Gastroesophageal sphincter (tissue), 4 donors: ENCODE measurements at regions not wholly inside any gene's neighbourhood (a gene's known extent, or its start where the extent isn't known, plus 50 kb on each side); places are given as distances from the start of the nearest gene placed in this dataset.

Experiments
- ATAC-seq: fragments of 150-250 bp; one replicate; pipeline ENCODE4 v1.9.1; 2016; ENCODE audit warnings: mild to moderate bottlenecking, moderate library complexity
- H3K27ac ChIP-seq, 4 donors: fragments of 200-600 bp; sonication (generic) in 3 of 4; 1 replicate in 3 of 4; 2 replicates in 1 of 4; pipeline ENCODE4 v1.5.1; 2016 to 2019
- H3K27me3 ChIP-seq: fragments of 200-600 bp; sonication (generic); one replicate; pipeline ENCODE4 v1.5.1; 2019
- H3K36me3 ChIP-seq, 2 donors: fragments of 200-600 bp; sonication (generic); one replicate each; pipeline ENCODE4 v1.5.1; 2019; ENCODE audit warnings: control low read depth in 1 of 2
- H3K4me1 ChIP-seq, 3 donors: fragments of 200-600 bp; sonication (generic); 1 replicate in 2 of 3; 2 replicates in 1 of 3; pipeline ENCODE4 v1.5.1; 2016 to 2019; ENCODE audit warnings: control low read depth in 2 of 3
- H3K4me3 ChIP-seq, 2 donors: fragments of 200-600 bp; sonication (generic); one replicate each; pipeline ENCODE4 v1.5.1; 2019; ENCODE audit warnings: mild to moderate bottlenecking in 1 of 2, moderate library complexity in 1 of 2
- H3K9me3 ChIP-seq, 3 donors: fragments of 200-600 bp; sonication (generic); one replicate each; pipeline ENCODE4 v1.5.1; 2017 to 2019; ENCODE audit warnings: control low read depth in 2 of 3
- EP300 ChIP-seq: sonication (generic); formaldehyde crosslinking; IDR thresholded peaks from one replicate; pipeline ENCODE4 v1.6.1; 2017; ENCODE audit warnings: antibody characterized with exemption, mild to moderate bottlenecking
- POLR2A ChIP-seq, 2 donors: fragments of 450-650 bp; IDR thresholded peaks; one replicate each; pipeline ENCODE4 v1.6.1; 2017; ENCODE audit warnings: antibody characterized with exemption in 2 of 2, mild to moderate bottlenecking in 2 of 2, moderate library complexity in 1 of 2
- POLR2AphosphoS5 ChIP-seq: sonication (generic); formaldehyde crosslinking; IDR thresholded peaks from one replicate; pipeline ENCODE4 v1.6.1; 2017; ENCODE audit warnings: antibody characterized with exemption
- WGBS, 2 donors: methylation state at CpG; one replicate each; pipeline ENCODE4 v1.1.5; 2018; ENCODE audit warnings: low coverage in 1 of 2; 5-methylcytosine and 5-hydroxymethylcytosine counted together
- TF ChIP-seq, protein P1 (sequence below), 4 experiments: fragments of 200-600 bp in 2 of 4; fragments of 450-650 bp in 2 of 4; sonication (generic) in 1 of 4; IDR thresholded peaks; one replicate each; pipeline ENCODE4 v1.5.1; 2017 to 2019; ENCODE audit warnings: antibody characterized with exemption in 4 of 4, mild to moderate bottlenecking in 2 of 4, moderate library complexity in 2 of 4

DNA sequence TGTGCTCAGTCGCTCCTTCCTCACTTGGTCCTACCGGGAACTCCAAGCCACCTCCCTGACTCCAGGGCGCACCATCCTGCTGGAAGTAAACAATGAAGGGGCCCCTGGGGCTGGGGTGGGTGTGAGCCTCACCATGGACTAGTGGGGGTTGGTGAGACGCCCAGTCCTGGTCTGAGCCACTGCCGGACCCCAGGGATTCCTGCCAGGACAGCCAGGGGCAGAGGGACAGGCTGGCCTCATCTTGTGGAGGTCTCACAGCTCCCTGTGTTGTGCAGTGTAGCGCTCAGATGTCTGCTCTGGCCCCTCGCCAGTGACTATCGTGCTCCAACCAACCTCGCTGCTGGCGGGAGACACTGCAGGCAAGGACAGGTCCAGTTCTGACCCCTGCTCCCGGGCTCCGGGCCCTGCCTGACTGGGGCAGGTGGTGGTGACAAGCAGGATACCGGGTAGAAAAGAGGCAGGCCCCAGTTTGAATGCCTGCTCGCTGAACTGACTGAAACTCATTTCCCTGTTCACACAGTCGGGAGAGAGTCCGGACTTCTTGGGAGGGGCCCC is 1021.4 kb downstream of the BRD1 start:
- TF ChIP-seq POLR2A (IDR thresholded peaks at IDR 0.05) (no peak), POLR2AphosphoS5 (no peak), EP300 (no peak)
- TF ChIP-seq, protein P1, sequence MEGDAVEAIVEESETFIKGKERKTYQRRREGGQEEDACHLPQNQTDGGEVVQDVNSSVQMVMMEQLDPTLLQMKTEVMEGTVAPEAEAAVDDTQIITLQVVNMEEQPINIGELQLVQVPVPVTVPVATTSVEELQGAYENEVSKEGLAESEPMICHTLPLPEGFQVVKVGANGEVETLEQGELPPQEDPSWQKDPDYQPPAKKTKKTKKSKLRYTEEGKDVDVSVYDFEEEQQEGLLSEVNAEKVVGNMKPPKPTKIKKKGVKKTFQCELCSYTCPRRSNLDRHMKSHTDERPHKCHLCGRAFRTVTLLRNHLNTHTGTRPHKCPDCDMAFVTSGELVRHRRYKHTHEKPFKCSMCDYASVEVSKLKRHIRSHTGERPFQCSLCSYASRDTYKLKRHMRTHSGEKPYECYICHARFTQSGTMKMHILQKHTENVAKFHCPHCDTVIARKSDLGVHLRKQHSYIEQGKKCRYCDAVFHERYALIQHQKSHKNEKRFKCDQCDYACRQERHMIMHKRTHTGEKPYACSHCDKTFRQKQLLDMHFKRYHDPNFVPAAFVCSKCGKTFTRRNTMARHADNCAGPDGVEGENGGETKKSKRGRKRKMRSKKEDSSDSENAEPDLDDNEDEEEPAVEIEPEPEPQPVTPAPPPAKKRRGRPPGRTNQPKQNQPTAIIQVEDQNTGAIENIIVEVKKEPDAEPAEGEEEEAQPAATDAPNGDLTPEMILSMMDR (IDR thresholded peaks at IDR 0.05): no peak
- Histone ChIP-seq H3K4me1 (no peaks in the 10 kb centered on the region), H3K36me3 (no peaks in the 10 kb centered on the region), H3K27ac (no peak overlapping the region), H3K9me3 (no peaks in the 10 kb centered on the region), H3K4me3 (no peak overlapping the region), H3K27me3 (peaks cover 47% of the 10 kb centered on the region)
- ATAC-seq: no peak
- 50% methylated on average over 1 of the region's 16 CpGs; no CpG with 5 or more reads in 1 of the 2 donors for WGBS, 2 donors

DNA sequence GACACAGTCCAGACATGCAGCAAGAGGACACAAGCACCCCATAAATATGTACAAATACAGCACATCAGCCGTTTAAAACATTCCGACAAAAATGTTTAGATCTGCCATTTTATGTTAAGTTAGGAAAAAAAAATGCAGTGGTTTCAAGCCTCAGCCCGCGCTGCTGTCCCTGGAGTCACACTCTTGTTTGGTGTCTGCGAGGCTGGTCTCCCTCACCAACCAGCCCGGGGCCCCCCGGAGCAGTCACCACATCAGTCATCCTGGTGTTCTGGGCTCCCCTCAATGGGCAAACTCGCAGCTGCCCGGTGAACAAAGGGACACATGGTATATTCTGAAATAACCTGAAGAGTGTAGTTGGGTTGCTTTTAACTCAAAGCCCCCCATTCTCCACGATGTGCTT is 1022.2 kb downstream of the BRD1 start:
- no peak for ATAC-seq
- WGBS, 2 donors: 76 to 78% methylated on average over 9 to 10 of the region's 10 CpGs
- Histone ChIP-seq H3K4me3 (no peak overlapping the region), H3K27ac (no peak overlapping the region), H3K27me3 (peaks cover 52% of the 10 kb centered on the region), H3K36me3 (no peaks in the 10 kb centered on the region), H3K9me3 (no peaks in the 10 kb centered on the region), H3K4me1 (no peaks in the 10 kb centered on the region)
- no peak for TF ChIP-seq POLR2AphosphoS5
- no peak for TF ChIP-seq EP300
- TF ChIP-seq, protein P1 (IDR thresholded peaks at IDR 0.05): no peak
- TF ChIP-seq POLR2A (IDR thresholded peaks at IDR 0.05): no peak

DNA sequence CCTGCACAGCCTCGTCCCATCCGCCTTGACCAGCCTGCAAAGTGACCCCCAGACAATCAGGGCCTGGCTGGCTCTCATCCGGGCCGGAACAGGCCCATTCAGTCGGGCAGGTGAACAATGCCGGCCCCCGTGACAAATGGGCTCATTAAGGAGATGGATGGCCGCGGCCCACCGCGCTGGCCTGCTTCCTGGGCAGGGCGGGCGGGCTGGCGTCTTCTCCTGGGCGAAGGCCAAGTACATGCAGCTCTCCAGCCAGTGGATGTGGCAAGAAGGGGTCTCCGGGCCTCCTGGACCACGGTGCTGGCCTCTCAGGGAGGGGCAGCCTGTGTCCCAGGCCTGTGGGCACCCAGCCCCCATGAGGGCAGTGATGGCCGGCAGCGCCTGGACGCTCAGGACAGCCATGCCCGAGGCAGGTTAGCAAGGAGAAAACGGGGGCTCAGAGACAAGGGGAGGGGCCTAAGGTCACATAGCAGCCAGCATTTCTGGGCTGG is 1022.8 kb downstream of the BRD1 start:
- H3K27ac ChIP-seq: no peak overlapping the region
- H3K36me3 ChIP-seq: no peaks in the 10 kb centered on the region
- TF ChIP-seq POLR2A (IDR thresholded peaks at IDR 0.05) (no peak), POLR2AphosphoS5 (no peak), EP300 (no peak)
- TF ChIP-seq, protein P1 (IDR thresholded peaks at IDR 0.05): no peak
- H3K4me1 ChIP-seq: no peaks in the 10 kb centered on the region
- no peak for ATAC-seq
- H3K4me3 ChIP-seq: no peak overlapping the region
- 0% methylated on average over 1 of the region's 22 CpGs; no CpG with 5 or more reads in 1 of the 2 donors for WGBS, 2 donors
- peaks cover 58% of the 10 kb centered on the region for H3K27me3 ChIP-seq
- no peaks in the 10 kb centered on the region for H3K9me3 ChIP-seq

DNA sequence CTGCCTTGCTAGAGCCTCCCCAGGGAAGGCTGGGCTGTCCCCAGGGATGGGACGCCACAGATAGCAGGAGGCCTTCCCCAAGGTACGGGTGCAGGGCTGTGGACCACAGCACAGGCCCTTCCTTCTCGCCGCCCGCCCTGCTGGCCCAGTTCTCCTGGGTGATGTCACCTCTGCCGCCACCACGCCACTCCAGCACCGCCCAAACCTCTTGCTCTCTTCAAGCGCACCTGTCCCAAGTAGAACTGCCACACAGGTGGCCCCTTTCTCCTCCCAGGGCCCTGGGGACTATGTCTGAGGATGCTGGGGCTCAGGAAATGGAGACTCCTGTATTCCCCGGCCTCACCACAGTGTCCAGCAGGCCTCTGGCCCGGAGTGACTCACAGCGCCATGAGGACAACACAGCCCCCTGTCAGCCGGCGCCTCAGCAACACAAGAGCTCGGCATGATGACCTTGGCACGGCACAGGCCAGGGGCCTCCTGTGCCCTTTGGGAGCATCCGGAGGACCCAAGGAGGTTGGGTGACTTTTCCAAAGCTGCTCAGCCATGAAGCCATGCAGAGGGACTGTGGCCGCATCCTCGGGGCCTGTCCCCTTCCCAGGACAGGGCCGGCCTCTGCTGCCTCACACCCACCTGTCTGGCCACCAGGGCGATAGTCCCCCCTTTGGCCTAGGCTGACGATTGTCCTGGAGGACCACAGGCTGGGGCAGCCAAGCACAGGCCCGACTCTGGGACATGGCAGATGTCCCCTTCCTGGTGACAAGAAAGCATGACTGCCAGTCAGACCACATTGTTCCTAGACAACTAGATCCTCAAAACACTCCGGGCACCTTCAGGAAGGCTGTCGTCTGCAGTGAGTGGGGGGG is 1023.5 kb downstream of the BRD1 start:
- TF ChIP-seq, protein P1 (IDR thresholded peaks at IDR 0.05): no peak
- TF ChIP-seq EP300 (no peak), POLR2A (IDR thresholded peaks at IDR 0.05) (no peak), POLR2AphosphoS5 (no peak)
- 100% methylated on average over 2 of the region's 25 CpGs; no CpG with 5 or more reads in 1 of the 2 donors for WGBS, 2 donors
- no peak overlapping the region for H3K27ac ChIP-seq
- no peaks in the 10 kb centered on the region for H3K36me3 ChIP-seq
- no peak overlapping the region for H3K4me3 ChIP-seq
- H3K9me3 ChIP-seq: no peaks in the 10 kb centered on the region
- H3K4me1 ChIP-seq: no peaks in the 10 kb centered on the region
- ATAC-seq: no peak
- H3K27me3 ChIP-seq: peaks cover 61% of the 10 kb centered on the region
